ENCODE measurements at regions not wholly inside any gene's neighbourhood (a gene's known extent, or its start where the extent isn't known, plus 50 kb on each side); places are given as distances from the start of the nearest gene placed in this dataset.
"Not testable (repeated sequence)": the region's sequence is repeated elsewhere in the genome, so short reads cannot be mapped to it uniquely, and the experiment has no call there.

DNA sequence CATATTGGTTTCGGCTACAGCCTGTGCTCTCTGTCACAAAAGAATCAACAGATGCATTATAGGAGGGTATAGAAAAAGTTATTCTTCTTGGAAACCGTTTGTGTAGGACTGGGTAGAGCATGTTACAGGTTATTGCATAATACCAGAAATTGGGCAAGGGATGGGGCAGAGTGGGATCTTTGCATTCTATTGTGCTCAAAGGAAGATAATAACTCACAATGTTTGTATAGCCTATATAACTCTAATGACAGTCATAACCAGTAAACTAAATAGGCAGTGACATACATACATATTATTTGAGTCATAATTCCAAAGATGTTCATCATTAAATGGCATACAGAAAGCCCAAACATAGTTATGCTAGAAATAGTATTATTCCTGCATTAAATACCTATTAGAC lies 179.7 kb downstream of the XPNPEP1 start:
- no peak overlapping the region for H3K4me3 ChIP-seq (ENCODE audit: low read length)
- TF ChIP-seq ZNF274 (IDR thresholded peaks at IDR 0.05; ENCODE audit: low read depth, low read length) = no peak

DNA sequence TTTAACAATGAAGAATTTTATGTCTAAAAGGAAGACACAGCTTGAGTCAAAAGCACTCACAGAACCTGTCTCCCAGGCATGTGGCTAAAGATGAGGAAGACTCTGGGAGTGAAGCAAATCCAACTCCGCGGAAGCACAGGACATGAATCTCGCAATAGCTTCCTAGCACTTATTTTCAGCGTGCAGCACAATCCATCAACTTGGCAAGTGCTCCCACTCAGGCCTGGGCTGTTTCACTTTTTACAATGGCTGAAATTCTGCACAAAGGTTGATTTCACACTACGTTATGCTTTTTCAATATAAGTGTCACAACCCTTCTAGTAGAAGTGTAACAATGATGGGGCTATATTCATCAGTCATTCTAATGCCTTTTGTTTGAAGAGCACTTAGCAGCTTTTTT lies 180.2 kb downstream of the XPNPEP1 start:
- H3K4me3 ChIP-seq (ENCODE audit: low read length) = no peak overlapping the region
- no peak for TF ChIP-seq ZNF274 (IDR thresholded peaks at IDR 0.05; ENCODE audit: low read depth, low read length)

DNA sequence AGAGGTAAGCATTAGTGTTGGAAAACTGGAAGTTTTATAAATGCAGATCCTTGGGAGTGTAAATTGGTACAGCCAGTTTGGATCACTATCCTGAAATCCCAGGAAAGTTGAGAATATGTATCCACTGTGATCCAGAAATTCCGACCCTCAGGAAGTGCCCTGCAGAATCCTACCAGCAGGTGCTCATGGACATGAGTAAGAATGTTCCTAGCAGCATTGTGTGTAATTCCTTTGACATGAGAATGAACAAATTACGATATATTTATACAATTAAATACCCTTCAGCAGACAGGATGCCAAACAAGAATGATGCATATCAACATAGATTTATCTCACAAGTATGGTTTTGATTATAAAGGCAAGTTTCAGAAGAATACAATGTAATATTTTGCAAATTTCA lies 181.6 kb downstream of the XPNPEP1 start:
- TF ChIP-seq ZNF274 (IDR thresholded peaks at IDR 0.05; ENCODE audit: low read depth, low read length) = no peak
- H3K4me3 ChIP-seq (ENCODE audit: low read length) = no peak overlapping the region

DNA sequence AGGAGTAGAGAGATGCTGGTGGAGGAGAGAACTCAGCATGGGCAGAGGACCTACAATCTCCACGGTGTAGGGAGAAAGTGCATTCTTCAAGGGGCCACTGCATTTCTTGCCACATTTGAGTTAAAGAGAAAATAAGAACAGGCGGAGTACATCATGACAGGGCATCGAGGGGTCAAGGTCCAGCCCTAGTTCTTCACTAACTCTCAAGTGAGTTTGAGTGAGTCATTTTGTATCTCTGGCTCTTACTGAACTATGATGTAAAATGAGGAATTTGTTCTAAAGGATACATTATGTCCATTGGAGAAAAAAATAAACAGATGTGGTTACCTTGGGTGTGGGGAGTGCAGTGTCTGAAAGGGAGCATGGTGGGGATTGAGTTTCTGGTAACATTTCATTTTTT lies 182.9 kb downstream of the XPNPEP1 start:
- TF ChIP-seq ZNF274 (IDR thresholded peaks at IDR 0.05; ENCODE audit: low read depth, low read length) = no peak
- H3K4me3 ChIP-seq (ENCODE audit: low read length) = no peak overlapping the region

DNA sequence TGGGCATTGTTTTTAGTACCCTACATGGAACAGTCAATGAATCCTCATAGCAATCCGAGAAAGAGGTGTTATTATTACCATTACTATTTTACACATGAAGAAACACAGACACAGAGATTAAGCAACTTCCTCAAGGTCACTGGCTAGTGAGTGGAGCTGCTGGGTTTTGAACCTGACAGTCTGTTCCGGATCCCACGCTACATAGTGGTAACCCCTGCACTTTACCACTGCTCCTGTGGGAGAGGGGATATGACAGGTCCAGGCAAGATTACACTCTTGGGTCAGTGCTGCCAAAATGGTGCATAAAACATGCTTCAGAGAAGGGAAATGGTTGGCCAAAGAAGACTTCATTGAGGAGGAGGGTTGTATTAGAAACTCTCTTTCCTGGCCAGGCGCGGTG lies 185.7 kb downstream of the XPNPEP1 start:
- no peak for TF ChIP-seq ZNF274 (IDR thresholded peaks at IDR 0.05; ENCODE audit: low read depth, low read length)
- H3K4me3 ChIP-seq (ENCODE audit: low read length) = no peak overlapping the region

DNA sequence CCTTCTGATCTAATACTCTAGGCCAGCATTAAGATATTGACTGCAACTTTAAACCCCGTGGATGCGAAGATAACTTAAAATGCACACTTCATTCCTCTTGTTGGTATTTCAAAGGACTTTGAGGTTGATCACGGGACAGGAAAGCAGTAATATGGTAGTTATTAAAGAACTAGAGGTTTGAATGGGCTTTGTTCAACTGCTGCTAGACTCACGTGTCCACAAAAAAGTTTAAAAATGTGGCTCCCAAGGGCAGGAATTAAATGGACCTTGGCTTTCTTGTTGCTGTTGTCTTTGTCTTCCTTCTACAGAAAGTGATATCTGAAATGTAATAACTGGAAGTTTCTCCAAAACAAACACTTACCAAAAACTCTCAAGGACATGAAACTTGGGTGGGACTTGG lies 186.3 kb downstream of the XPNPEP1 start:
- no peak for TF ChIP-seq ZNF274 (IDR thresholded peaks at IDR 0.05; ENCODE audit: low read depth, low read length)
- H3K4me3 ChIP-seq (ENCODE audit: low read length) = no peak overlapping the region

DNA sequence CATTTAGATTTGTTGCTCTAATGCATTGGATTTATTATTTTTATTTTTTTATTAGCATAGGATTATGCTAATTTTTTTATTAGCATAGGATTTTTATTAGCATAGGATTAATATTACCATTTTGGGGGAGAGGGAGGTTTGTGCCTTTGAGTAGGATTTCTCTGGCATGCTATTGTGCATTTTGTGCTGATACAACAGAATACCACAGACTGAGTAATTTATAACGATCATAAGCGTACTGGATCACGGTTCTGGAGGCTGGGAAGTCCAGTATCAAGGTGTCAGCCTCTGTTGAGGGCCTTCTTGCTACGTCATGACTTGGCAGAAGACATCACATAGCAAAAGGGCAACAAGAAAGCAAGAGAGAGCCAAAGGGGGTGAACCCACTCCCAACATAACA lies 187.5 kb downstream of the XPNPEP1 start:
- no peak overlapping the region for H3K4me3 ChIP-seq (ENCODE audit: low read length)
- no peak for TF ChIP-seq ZNF274 (IDR thresholded peaks at IDR 0.05; ENCODE audit: low read depth, low read length)

DNA sequence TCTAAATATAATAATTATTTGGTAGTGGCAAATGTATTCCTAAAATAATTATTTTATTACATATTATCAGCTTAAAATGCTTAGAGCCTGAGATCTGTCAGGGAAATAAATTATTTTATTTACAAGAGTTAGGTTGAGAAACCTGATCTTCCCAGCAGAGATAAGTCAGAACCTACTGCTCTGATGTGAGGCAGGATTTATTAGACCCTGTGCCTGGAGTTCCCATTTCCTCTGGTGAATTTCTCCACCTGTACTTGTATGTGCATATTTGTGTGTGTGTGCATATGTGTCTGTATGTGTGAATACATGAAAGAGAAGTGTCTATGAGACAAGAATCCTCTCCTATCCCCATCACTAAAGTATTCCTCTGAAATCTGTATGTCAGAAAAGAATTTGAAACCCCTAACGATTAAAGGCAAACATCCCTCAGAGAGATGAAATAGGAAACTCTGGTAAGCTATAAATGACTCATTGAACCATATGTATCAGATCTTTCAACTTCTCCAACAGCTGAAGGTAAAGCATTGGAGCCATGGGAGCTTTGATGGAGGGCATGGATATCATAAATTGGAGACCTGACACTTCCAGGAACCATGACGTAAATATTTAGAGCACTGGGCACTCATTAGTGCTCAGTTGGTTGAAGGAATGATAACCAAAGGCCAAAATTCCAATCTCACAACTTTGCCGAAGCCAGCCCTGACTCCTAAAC lies 190.9 kb downstream of the XPNPEP1 start:
- no peak for TF ChIP-seq ZNF274 (IDR thresholded peaks at IDR 0.05; ENCODE audit: low read depth, low read length)
- H3K4me3 ChIP-seq (ENCODE audit: low read length) = no peak overlapping the region

DNA sequence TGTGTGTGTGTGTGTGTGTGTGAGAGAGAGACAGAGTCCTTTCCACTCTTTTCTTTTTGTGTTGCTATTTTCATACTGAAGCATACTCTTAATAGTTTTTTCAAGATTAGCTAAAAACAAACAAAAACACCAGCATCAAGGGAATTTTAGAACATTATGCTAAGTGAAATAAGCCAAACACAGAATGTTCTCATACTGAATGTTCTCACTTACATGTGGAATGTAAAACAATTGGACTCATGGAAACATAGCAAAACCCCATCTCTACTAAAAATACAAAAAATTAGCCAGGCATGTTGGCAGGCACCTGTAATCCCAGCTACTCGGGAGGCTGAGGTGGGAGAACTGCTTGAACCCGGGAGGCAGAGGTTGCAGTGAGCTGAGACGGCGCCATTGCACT lies 193.4 kb downstream of the XPNPEP1 start:
- H3K4me3 ChIP-seq (ENCODE audit: low read length) = not testable (repeated sequence)

DNA sequence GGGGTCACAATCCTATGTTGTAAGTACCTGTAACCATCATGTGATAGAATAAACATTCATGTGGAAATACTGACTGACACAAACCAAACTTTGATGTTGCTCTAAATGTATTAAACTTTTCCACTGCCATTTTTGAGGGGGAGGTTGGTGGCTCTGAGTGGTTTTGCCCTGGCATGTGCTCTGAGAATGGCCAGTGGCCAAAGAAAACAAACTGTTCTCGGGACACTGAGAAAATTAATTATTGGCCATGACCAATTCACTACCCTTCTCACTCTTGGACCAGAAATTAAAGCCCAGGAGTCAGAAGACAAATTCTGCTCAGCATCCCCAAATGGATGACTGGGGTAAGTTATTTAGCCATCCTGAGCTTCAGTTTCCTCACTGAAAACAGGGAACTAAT lies 195.9 kb downstream of the XPNPEP1 start:
- no peak for TF ChIP-seq ZNF274 (IDR thresholded peaks at IDR 0.05; ENCODE audit: low read depth, low read length)
- no peak overlapping the region for H3K4me3 ChIP-seq (ENCODE audit: low read length)

DNA sequence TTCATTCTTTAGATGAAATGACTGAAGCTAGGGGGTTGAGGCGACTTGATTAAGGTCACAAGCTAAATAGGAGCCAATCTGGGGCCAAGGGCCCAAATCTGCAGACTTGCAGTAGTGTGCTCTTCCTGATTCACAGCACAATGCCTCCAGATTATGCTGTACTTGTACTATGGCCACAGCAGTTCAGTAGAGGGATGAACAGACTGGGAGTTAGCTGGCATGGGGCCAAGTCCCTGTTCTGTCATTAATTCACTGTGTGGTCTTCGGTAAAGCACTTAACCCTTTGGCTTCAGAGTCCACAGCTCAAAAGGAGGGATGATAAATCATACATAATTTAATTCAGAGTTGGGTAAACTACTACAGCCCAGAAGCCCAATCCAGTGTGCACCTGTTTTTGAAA lies 196.8 kb downstream of the XPNPEP1 start:
- no peak overlapping the region for H3K4me3 ChIP-seq (ENCODE audit: low read length)
- no peak for TF ChIP-seq ZNF274 (IDR thresholded peaks at IDR 0.05; ENCODE audit: low read depth, low read length)

DNA sequence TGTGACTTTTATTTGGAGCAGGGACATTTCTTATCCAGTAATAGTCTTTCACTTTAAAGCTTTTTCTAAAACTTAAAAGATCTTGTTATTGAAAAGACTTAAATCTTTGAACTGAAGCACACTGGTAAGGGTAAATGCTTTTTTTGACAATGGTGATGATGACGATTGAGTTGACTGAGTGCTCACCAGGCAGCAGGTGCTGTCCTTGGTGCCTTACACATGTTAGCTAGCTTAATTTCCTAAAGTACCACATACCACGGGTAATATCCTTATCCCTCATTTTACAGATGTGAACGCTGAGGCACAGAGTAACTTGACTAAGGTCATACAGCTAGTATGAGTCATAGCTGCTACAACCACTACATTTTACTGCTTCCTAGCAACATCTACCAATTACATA lies 200.0 kb downstream of the XPNPEP1 start:
- no peak for TF ChIP-seq ZNF274 (IDR thresholded peaks at IDR 0.05; ENCODE audit: low read depth, low read length)
- H3K4me3 ChIP-seq (ENCODE audit: low read length) = no peak overlapping the region

DNA sequence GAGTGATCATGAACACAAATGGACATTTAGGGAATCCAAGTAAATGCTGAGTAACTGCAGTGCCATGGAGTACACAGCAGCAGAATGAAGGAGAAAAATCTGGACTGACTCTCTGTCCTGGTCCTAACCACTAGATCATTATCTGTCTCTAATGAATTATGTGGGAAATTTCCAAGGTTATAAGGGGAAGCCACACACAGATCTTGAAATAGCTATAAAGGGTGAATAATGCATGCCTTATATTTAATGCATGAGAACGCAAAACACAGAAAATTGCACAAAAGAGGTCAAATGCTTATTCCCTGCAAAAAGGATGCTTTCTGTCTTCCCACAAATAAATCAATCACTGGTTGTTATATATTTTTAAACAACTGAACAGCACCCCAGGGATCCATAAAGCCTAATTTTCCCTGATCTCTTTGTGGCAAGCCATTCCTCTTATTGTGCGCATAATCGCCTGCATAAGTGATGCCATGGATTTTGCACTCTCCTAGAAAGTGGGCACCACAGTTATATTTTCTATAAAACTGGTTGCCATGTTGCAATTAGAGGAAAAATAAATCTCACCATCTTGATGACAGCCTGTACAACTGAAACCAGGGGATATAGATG lies 201.8 kb downstream of the XPNPEP1 start:
- TF ChIP-seq ZNF274 (IDR thresholded peaks at IDR 0.05; ENCODE audit: low read depth, low read length) = no peak
- no peak overlapping the region for H3K4me3 ChIP-seq (ENCODE audit: low read length)

DNA sequence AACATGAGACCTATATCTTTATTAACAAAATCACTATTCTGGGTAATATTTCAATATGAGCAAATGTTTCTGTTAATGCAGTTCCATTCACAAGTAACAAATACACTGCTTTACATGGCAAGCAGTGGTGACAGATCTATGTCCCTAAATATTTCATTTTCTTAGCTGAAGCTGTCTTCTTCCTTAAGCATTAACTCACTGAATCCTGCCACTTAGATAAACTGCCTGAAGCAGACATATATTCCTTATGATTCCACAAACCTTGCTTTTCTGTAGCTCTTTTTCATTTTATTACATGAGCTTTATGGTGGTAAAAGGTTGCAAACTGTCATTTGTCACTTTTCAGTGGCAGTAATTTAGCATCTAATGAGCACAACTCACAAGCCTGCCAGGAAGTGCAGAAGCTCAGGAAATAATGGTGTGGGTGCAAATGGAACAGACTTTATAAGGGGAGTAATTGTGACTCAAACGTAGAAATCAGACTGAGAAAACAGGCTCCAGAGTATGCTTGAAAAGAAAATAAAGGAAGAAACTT lies 217.2 kb downstream of the XPNPEP1 start:
- H3K4me3 ChIP-seq (ENCODE audit: low read length) = no peak overlapping the region
- TF ChIP-seq ZNF274 (IDR thresholded peaks at IDR 0.05; ENCODE audit: low read depth, low read length) = no peak

DNA sequence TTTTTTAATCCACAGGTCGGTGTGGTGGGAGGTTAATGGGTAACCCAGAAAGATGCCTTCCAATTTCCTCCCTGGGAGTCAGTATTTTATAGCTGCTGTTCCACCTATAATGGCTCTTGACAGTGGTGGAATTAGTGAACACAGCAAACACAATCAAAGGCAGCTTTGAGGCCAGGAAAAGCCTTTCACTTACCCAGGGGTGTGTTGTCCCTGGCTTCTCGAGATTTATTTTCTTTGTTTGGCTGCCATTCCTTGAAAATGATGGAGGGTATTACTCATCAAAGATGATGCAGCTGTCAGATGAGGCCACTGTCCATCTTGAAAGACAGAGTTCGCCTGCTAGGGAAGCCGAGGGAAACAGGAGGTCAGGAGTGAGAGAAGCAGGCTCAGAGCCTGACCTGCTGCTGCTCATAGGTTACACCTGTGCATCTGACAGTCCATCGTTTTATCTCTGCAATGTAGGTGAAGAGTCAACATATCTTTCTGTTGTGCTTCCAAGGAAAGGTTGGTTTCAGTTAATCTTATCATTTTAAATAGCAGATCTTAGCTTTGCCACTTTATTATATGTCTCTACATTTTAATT lies 221.6 kb downstream of the XPNPEP1 start:
- no peak for TF ChIP-seq ZNF274 (IDR thresholded peaks at IDR 0.05; ENCODE audit: low read depth, low read length)
- H3K4me3 ChIP-seq (ENCODE audit: low read length) = no peak overlapping the region

All from GM08714 (cell line).